ENCODE measurements at regions not wholly inside any gene's neighbourhood (a gene's known extent, or its start where the extent isn't known, plus 50 kb on each side); places are given as distances from the start of the nearest gene placed in this dataset.

GRCh38 chr3:127384717-127385539 is 97.1 kb upstream of the PRR20G start:
- no peaks in the 10 kb centered on the region for H3K27me3 ChIP-seq (replicated peaks)
- H3K4me3 ChIP-seq (ENCODE audit: low read depth, low read length) = no peak overlapping the region
- in situ Hi-C loops (cut with HindIII; ENCODE audit: low pct_ligation_motif_present, low sequenced_read_pairs) = no loop called here
- DNase-seq = no peak
- TF ChIP-seq CTCF (IDR thresholded peaks at IDR 0.05; ENCODE audit: low read depth, low read length, missing control alignments) = no peak
- H3K27ac ChIP-seq = no peak overlapping the region
- H3K36me3 ChIP-seq (replicated peaks) = no peaks in the 10 kb centered on the region

- Histone ChIP-seq H3K4me3 (ENCODE audit: low read depth, low read length) (no peak overlapping the region), H3K27me3 (replicated peaks) (no peaks in the 10 kb centered on the region), H3K27ac (no peak overlapping the region), H3K36me3 (replicated peaks) (no peaks in the 10 kb centered on the region)
- in situ Hi-C loops (cut with HindIII; ENCODE audit: low pct_ligation_motif_present, low sequenced_read_pairs) = no loop called here
- no peak for TF ChIP-seq CTCF (IDR thresholded peaks at IDR 0.05; ENCODE audit: low read depth, low read length, missing control alignments)
- no peak for DNase-seq
These were observed 95.9 kb upstream of the PRR20G start for GRCh38 chr3:127383656-127384179.

- DNase-seq = no peak
- in situ Hi-C loops (cut with HindIII; ENCODE audit: low pct_ligation_motif_present, low sequenced_read_pairs) = no loop called here
- TF ChIP-seq CTCF (IDR thresholded peaks at IDR 0.05; ENCODE audit: low read depth, low read length, missing control alignments) = no peak
- no peak overlapping the region for H3K4me3 ChIP-seq (ENCODE audit: low read depth, low read length)
- no peaks in the 10 kb centered on the region for H3K27me3 ChIP-seq (replicated peaks)
- no peaks in the 10 kb centered on the region for H3K36me3 ChIP-seq (replicated peaks)
- no peak overlapping the region for H3K27ac ChIP-seq
These were observed 90.2 kb upstream of the PRR20G start for GRCh38 chr3:127377801-127378655.

- Histone ChIP-seq H3K27me3 (replicated peaks) (no peaks in the 10 kb centered on the region), H3K4me3 (ENCODE audit: low read depth, low read length) (no peak overlapping the region), H3K36me3 (replicated peaks) (no peaks in the 10 kb centered on the region), H3K27ac (no peak overlapping the region)
- no peak for DNase-seq
- no peak for TF ChIP-seq CTCF (IDR thresholded peaks at IDR 0.05; ENCODE audit: low read depth, low read length, missing control alignments)
- in situ Hi-C loops (cut with HindIII; ENCODE audit: low pct_ligation_motif_present, low sequenced_read_pairs) = no loop called here
These were observed 87.5 kb upstream of the PRR20G start for GRCh38 chr3:127375151-127375930.

- Histone ChIP-seq H3K36me3 (replicated peaks) (no peaks in the 10 kb centered on the region), H3K4me3 (ENCODE audit: low read depth, low read length) (no peak overlapping the region), H3K27ac (no peak overlapping the region), H3K27me3 (replicated peaks) (no peaks in the 10 kb centered on the region)
- in situ Hi-C loops (cut with HindIII; ENCODE audit: low pct_ligation_motif_present, low sequenced_read_pairs) = no loop called here
- peak; percentile 56 for TF ChIP-seq CTCF (IDR thresholded peaks at IDR 0.05; ENCODE audit: low read depth, low read length, missing control alignments)
- DNase-seq = no peak
These were observed 86.5 kb upstream of the PRR20G start for GRCh38 chr3:127374086-127375010.
